ENCODE measurements at regions not wholly inside any gene's neighbourhood (a gene's known extent, or its start where the extent isn't known, plus 50 kb on each side); places are given as distances from the start of the nearest gene placed in this dataset.

- H3K36me3 ChIP-seq = no peaks in the 10 kb centered on the region
- Mint-ChIP-seq H3K4me3 (no peak overlapping the region), H3K4me1 (peaks cover 28% of the 10 kb centered on the region), H3K36me3 (no peaks in the 10 kb centered on the region), H3K27me3 (ENCODE audit: insufficient read depth, low read depth) (no peaks in the 10 kb centered on the region), H3K9me3 (peaks cover 11% of the 10 kb centered on the region), H3K27ac (no peak overlapping the region)
- no peak for DNase-seq (ENCODE audit: low spot score)
- no peaks in the 10 kb centered on the region for H3F3A ChIP-seq (ENCODE audit: low read depth)
- H3K27me3 ChIP-seq = no peaks in the 10 kb centered on the region
- no peaks in the 10 kb centered on the region for H3K79me2 ChIP-seq (ENCODE audit: low read depth)
- H3K9ac ChIP-seq = no peak overlapping the region
- H3K4me2 ChIP-seq = no peak overlapping the region
- no peak overlapping the region for H3K4me3 ChIP-seq
- TF ChIP-seq EZH2 (IDR thresholded peaks at IDR 0.05) (no peak), CTCF (IDR thresholded peaks at IDR 0.05) (no peak), EZH2phosphoT487 (IDR thresholded peaks at IDR 0.05) (no peak)
- no peaks in the 10 kb centered on the region for H3K9me3 ChIP-seq (ENCODE audit: low read depth)
- no peak overlapping the region for H3K27ac ChIP-seq
- H3K4me1 ChIP-seq = peaks cover 9% of the 10 kb centered on the region
- H4K20me1 ChIP-seq (ENCODE audit: low read depth) = no peaks in the 10 kb centered on the region
- H2AFZ ChIP-seq (replicated peaks) = no peak overlapping the region
Observed at GRCh38 chr4:156633847-156634246, 337.8 kb downstream of the PDGFC start.

- no peak for DNase-seq (ENCODE audit: low spot score)
- Mint-ChIP-seq H3K27me3 (ENCODE audit: insufficient read depth, low read depth) (no peaks in the 10 kb centered on the region), H3K9me3 (peaks cover 22% of the 10 kb centered on the region), H3K4me3 (no peak overlapping the region), H3K27ac (no peak overlapping the region), H3K36me3 (no peaks in the 10 kb centered on the region), H3K4me1 (peaks cover under 1% of the 10 kb centered on the region)
- no peaks in the 10 kb centered on the region for H3K9me3 ChIP-seq (ENCODE audit: low read depth)
- no peak overlapping the region for H3K4me2 ChIP-seq
- no peaks in the 10 kb centered on the region for H3K4me1 ChIP-seq
- no peaks in the 10 kb centered on the region for H3K27me3 ChIP-seq
- no peak overlapping the region for H3K4me3 ChIP-seq
- no peak overlapping the region for H3K9ac ChIP-seq
- H2AFZ ChIP-seq (replicated peaks) = no peak overlapping the region
- H3K79me2 ChIP-seq (ENCODE audit: low read depth) = no peaks in the 10 kb centered on the region
- H4K20me1 ChIP-seq (ENCODE audit: low read depth) = no peaks in the 10 kb centered on the region
- no peaks in the 10 kb centered on the region for H3K36me3 ChIP-seq
- TF ChIP-seq EZH2 (IDR thresholded peaks at IDR 0.05) = no peak
- TF ChIP-seq CTCF (IDR thresholded peaks at IDR 0.05) = no peak
- TF ChIP-seq EZH2phosphoT487 (IDR thresholded peaks at IDR 0.05) = no peak
- H3F3A ChIP-seq (ENCODE audit: low read depth) = no peaks in the 10 kb centered on the region
- no peak overlapping the region for H3K27ac ChIP-seq
Observed at GRCh38 chr4:156628858-156629257, 342.7 kb downstream of the PDGFC start.

- Mint-ChIP-seq H3K4me1 (no peaks in the 10 kb centered on the region), H3K9me3 (peaks cover 11% of the 10 kb centered on the region), H3K36me3 (no peaks in the 10 kb centered on the region), H3K4me3 (no peak overlapping the region), H3K27me3 (ENCODE audit: insufficient read depth, low read depth) (no peaks in the 10 kb centered on the region), H3K27ac (no peak overlapping the region)
- Histone ChIP-seq H3K9ac (no peak overlapping the region), H3K9me3 (ENCODE audit: low read depth) (no peaks in the 10 kb centered on the region), H4K20me1 (ENCODE audit: low read depth) (no peaks in the 10 kb centered on the region), H3K4me1 (no peaks in the 10 kb centered on the region), H3F3A (ENCODE audit: low read depth) (no peaks in the 10 kb centered on the region), H2AFZ (replicated peaks) (no peak overlapping the region), H3K4me3 (no peak overlapping the region), H3K4me2 (no peak overlapping the region), H3K27me3 (no peaks in the 10 kb centered on the region), H3K36me3 (no peaks in the 10 kb centered on the region), H3K27ac (no peak overlapping the region), H3K79me2 (ENCODE audit: low read depth) (no peaks in the 10 kb centered on the region)
- DNase-seq (ENCODE audit: low spot score) = no peak
- TF ChIP-seq EZH2phosphoT487 (IDR thresholded peaks at IDR 0.05) (no peak), CTCF (IDR thresholded peaks at IDR 0.05) (no peak), EZH2 (IDR thresholded peaks at IDR 0.05) (no peak)
Observed at GRCh38 chr4:156623376-156623775, 348.2 kb downstream of the PDGFC start.

All from neural progenitor cell (in vitro differentiated cells).